ENCODE measurements at regions not wholly inside any gene's neighbourhood (a gene's known extent, or its start where the extent isn't known, plus 50 kb on each side); places are given as distances from the start of the nearest gene placed in this dataset.

GRCh38 chr12:98341026-98341425, 174.4 kb upstream of the TMPO start:
- no peaks in the 10 kb centered on the region for H4K20me1 ChIP-seq (ENCODE audit: insufficient read depth, low read length)
- H3K4me1 ChIP-seq (ENCODE audit: control insufficient read depth in 1 of 2, insufficient read depth in 2 of 2, low read length in 2 of 2): no peaks in the 10 kb centered on the region
- H3K9me3 ChIP-seq (replicated peaks in 1 of 2; ENCODE audit: control insufficient read depth in 1 of 2, insufficient read depth in 1 of 2, low read length in 2 of 2): no peaks in the 10 kb centered on the region
- intact Hi-C loops (cut with micrococcal nuclease): no loop called here
- H3K9ac ChIP-seq (ENCODE audit: insufficient read depth, low read length, poor library complexity, severe bottlenecking): no peak overlapping the region
- H3K27ac ChIP-seq (ENCODE audit: low read depth in 1 of 2, low read length in 2 of 2): no peak overlapping the region
- peaks cover 2 to 6% (median 3%) of the 10 kb centered on the region in 3 donors for H3K27me3 Mint-ChIP-seq (ENCODE audit: low read depth in 3 of 3)
- H3K9me3 Mint-ChIP-seq: peaks cover 0 to 2% (median 0%) of the 10 kb centered on the region in 7 donors
- no peaks in the 10 kb centered on the region for H3K27me3 ChIP-seq (ENCODE audit: control insufficient read depth in 2 of 2, insufficient read depth in 2 of 2, low read length in 2 of 2)
- no peaks in the 10 kb centered on the region for H3K79me2 ChIP-seq (ENCODE audit: insufficient read depth, low read length)
- 100% methylated on average over 4 of the region's 6 CpGs for WGBS (ENCODE audit: insufficient coverage)
- no peak overlapping the region for H2AFZ ChIP-seq (ENCODE audit: insufficient read depth, low read depth, low read length, poor library complexity, severe bottlenecking)
- no peak for TF ChIP-seq CTCF (IDR thresholded peaks at IDR 0.05)
- H3K36me3 Mint-ChIP-seq: no peaks in the 10 kb centered on the region
- no peaks in the 10 kb centered on the region for H3K36me3 ChIP-seq (replicated peaks in 1 of 2; ENCODE audit: control insufficient read depth in 1 of 2, insufficient read depth in 2 of 2, low read length in 2 of 2)
- no peak overlapping the region for H3K27ac Mint-ChIP-seq
- no peak for DNase-seq
- no peak overlapping the region for H3K4me3 Mint-ChIP-seq
- no peak overlapping the region for H3K4me3 ChIP-seq (replicated peaks in 1 of 3; ENCODE audit: low read depth in 2 of 3, low read length in 3 of 3)
- no peak overlapping the region for H3K4me2 ChIP-seq (replicated peaks; ENCODE audit: extremely low read depth, low read length, poor library complexity, severe bottlenecking)
- no peaks in the 10 kb centered on the region for H3K4me1 Mint-ChIP-seq

GRCh38 chr12:98341732-98342131, 173.7 kb upstream of the TMPO start:
- Mint-ChIP-seq H3K4me1 (no peaks in the 10 kb centered on the region), H3K9me3 (peaks cover 0 to 5% (median 0%) of the 10 kb centered on the region in 7 donors), H3K27me3 (ENCODE audit: low read depth in 3 of 3) (peaks cover 0 to 6% (median 3%) of the 10 kb centered on the region in 3 donors), H3K36me3 (no peaks in the 10 kb centered on the region), H3K4me3 (no peak overlapping the region), H3K27ac (no peak overlapping the region)
- Histone ChIP-seq H2AFZ (ENCODE audit: insufficient read depth, low read depth, low read length, poor library complexity, severe bottlenecking) (no peak overlapping the region), H3K79me2 (ENCODE audit: insufficient read depth, low read length) (no peaks in the 10 kb centered on the region), H4K20me1 (ENCODE audit: insufficient read depth, low read length) (no peaks in the 10 kb centered on the region), H3K9ac (ENCODE audit: insufficient read depth, low read length, poor library complexity, severe bottlenecking) (no peak overlapping the region), H3K4me3 (replicated peaks in 1 of 3; ENCODE audit: low read depth in 2 of 3, low read length in 3 of 3) (no peak overlapping the region), H3K27ac (ENCODE audit: low read depth in 1 of 2, low read length in 2 of 2) (no peak overlapping the region), H3K36me3 (replicated peaks in 1 of 2; ENCODE audit: control insufficient read depth in 1 of 2, insufficient read depth in 2 of 2, low read length in 2 of 2) (no peaks in the 10 kb centered on the region), H3K4me1 (ENCODE audit: control insufficient read depth in 1 of 2, insufficient read depth in 2 of 2, low read length in 2 of 2) (no peaks in the 10 kb centered on the region), H3K4me2 (replicated peaks; ENCODE audit: extremely low read depth, low read length, poor library complexity, severe bottlenecking) (no peak overlapping the region), H3K27me3 (ENCODE audit: control insufficient read depth in 2 of 2, insufficient read depth in 2 of 2, low read length in 2 of 2) (no peaks in the 10 kb centered on the region), H3K9me3 (replicated peaks in 1 of 2; ENCODE audit: control insufficient read depth in 1 of 2, insufficient read depth in 1 of 2, low read length in 2 of 2) (no peaks in the 10 kb centered on the region)
- WGBS (ENCODE audit: insufficient coverage): 54% methylated on average over 2 of the region's 3 CpGs
- intact Hi-C loops (cut with micrococcal nuclease): no loop called here
- no peak for TF ChIP-seq CTCF (IDR thresholded peaks at IDR 0.05)
- DNase-seq: no peak
